Stomach (tissue), 4 donors: ENCODE measurements at regions not wholly inside any gene's neighbourhood (a gene's known extent, or its start where the extent isn't known, plus 50 kb on each side); places are given as distances from the start of the nearest gene placed in this dataset.

Source experiments
- CTCF ChIP-seq, 7 experiments: fragments of 450-650 bp in 4 of 7; fragments of 200-600 bp in 3 of 7; sonication (generic) in 3 of 7; IDR thresholded peaks; one replicate each; pipeline ENCODE4 v1.5.1; 2016 to 2019; ENCODE audit warnings: antibody characterized with exemption in 7 of 7, control low read depth in 2 of 7, mild to moderate bottlenecking in 1 of 7
- EP300 ChIP-seq: sonication (generic); formaldehyde crosslinking; IDR thresholded peaks from one replicate; pipeline ENCODE4 v1.6.1; 2017; ENCODE audit warnings: antibody characterized with exemption
- POLR2AphosphoS5 ChIP-seq, 3 donors: sonication (generic); formaldehyde crosslinking; IDR thresholded peaks; one replicate each; pipeline ENCODE4 v1.6.1; 2016; ENCODE audit warnings: antibody characterized with exemption in 3 of 3

- TF ChIP-seq CTCF (IDR thresholded peaks at IDR 0.05) (no peak), POLR2AphosphoS5 (IDR thresholded peaks at IDR 0.05) (no peak), EP300 (no peak)
Measured at GRCh38 chr6:139851206-139851605, 476.8 kb upstream of the CITED2 start.
